ENCODE measurements at regions not wholly inside any gene's neighbourhood (a gene's known extent, or its start where the extent isn't known, plus 50 kb on each side); places are given as distances from the start of the nearest gene placed in this dataset.
A peak's percentile ranks its signal among the peaks of the same experiment; 100 is the strongest.
"Not testable (repeated sequence)": the region's sequence is repeated elsewhere in the genome, so short reads cannot be mapped to it uniquely, and the experiment has no call there.

DNA sequence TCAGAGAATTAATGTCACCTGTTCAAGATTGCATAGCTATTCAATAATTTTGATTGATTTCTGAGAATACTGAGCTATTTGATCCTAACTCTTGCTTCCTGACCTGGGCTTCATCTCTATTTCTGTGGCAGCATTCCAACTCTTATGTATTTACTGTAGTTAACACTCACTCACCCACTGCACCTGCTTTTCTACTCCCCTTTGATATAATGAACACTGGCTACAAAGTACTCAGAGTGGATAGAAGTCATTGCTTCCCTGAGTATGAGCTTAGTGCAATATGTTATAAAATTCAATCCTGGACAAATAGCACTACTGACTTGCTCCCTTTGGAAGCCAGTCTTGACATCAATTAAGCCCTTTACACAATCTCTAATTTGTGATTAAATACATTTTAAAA is 117.2 kb downstream of the APIP start:
- intact Hi-C loops (cut with DNase I, micrococcal nuclease), result no loop called here
- ATAC-seq (peak; percentile 61), DNase-seq (no peak)

DNA sequence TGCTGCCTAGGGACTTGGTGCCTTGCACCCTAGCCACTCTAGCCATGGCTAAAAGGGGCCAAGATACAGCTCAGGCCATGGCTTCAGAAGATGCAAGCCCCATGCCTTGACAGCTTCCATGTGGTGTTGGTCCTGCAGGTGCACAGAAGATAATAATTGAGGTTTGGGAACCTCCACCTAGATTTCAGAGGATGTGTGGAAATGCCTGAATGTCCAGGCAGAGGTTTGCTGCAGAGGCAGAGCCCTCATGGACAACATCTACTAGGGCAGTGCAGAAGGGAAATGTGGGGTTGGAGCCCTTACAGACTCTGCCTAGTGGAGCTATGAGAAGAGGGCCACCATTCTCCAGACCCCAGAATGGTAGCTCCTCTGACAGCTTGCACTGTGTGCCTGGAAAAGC is 118.7 kb downstream of the APIP start:
- ATAC-seq; DNase-seq; intact Hi-C loops (cut with DNase I, micrococcal nuclease): not testable (repeated sequence)

DNA sequence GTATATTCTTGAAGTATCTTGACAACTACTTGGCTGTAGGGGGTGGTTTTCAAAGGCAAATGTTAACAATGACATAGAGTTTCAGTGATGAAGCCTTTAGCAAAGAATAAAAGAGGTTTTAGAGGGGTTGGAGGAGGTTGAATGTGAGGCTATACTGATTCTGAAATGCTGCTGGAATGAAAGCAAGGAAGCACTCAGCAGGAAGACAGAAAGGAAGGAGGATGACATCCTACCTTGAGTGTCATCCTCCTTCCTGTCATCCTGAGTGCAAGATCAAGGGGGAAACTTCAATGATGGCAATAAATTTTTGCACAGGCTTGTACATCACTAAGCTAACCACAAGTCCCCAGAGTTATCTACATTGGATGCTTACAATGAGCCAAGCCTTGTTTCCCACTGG is 120.5 kb downstream of the APIP start:
- DNase-seq (no peak), ATAC-seq (no peak)
- intact Hi-C loops (cut with DNase I, micrococcal nuclease), result no loop called here

DNA sequence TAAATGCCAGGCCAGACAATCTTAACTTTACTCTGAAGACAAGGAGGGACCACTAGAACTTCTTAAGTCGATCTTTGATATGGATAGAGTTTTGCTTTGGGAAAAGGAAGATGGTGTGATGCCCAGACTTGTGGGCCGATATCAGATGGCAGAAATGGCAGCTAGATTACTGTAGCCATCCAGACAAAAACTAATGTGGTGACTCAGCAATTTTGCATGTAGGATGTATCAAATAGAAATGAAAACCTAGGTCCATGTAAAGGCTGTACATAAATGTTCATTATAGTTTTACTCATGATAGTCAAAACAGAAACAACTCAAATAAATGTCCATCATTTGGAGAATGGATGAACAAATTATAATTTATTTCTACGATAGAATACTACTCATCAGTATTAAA is 121.5 kb downstream of the APIP start:
- ATAC-seq (no peak), DNase-seq (no peak)
- intact Hi-C loops (cut with DNase I, micrococcal nuclease), result no loop called here

DNA sequence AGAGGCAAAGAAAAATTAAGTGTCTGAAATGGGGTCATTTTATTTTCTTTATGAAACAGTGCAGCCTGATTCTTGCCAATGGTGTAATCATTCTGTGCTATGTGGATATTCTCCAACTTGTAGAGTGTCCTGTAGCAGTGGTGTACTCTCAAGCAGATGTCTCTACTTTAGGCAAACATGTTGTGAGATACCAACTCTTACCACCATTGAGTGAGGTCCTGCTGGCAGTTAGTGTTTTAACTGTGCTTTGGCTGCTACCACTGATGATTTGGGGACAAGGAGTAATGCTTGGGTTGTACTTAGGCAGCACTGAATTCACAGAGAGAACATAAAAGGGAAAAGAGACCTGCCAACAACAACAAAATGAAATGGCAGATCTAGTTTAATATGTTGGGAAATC is 122.5 kb downstream of the APIP start:
- no peak for DNase-seq
- intact Hi-C loops (cut with DNase I, micrococcal nuclease), result no loop called here
- ATAC-seq, result no peak

DNA sequence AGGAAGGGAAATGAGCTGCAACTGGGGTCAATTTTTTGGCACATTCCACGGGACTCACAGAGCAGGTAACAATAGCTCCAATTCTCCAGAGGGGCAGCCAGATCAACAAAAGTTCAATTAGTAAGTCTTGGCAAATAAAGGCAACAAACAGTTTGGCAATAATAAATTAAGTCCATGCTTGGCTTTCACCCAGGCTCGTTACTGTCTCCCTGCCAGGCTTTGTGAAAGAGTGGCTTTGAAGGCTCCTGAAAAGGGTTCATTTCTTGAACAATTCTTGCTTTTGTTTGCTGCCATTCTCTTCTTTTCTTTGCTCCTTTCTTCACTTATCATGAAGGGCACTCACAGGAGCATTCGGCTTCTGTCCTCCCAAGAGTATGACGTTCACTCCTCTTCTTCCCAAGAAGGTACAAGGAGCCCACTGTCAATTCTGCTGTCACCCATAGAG is 123.3 kb downstream of the APIP start:
- DNase-seq, result no peak
- no peak for ATAC-seq
- intact Hi-C loops (cut with DNase I, micrococcal nuclease), result no loop called here

DNA sequence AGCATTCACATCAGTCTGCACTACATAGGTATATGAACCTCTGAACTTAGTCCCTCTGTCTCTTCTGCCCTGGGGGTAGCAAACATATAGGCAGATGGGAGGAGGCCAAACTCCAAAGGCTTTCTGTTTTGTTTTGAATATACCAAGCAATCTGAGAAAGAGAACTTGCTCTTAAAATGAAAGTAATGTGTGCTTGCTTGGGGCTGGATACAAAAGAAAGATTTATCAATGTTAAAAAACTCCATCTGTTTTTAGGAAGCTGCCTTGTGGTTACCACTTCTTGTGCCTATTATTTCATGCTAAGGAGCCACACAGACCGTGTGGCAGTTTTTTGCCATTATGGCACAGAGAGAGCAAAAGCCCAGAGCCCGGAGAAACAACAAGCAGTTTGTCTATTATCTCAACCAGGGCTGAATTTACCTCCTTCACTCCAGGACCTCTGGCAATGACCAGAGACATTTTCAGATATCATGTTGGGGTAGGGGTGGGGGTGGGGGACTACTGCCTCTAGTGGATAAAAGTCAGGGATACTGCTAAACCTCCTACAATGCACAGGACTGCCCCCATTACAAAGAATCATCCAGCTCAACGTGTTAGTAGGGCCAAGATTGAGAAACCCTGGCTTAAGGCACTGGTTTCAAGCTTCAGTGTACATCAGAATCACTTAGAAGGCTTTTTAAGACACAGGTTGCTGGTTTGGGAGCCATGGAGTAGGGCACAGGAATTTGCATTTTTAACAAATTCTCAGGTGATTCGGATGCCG is 124.2 kb downstream of the APIP start:
- intact Hi-C loops (cut with DNase I, micrococcal nuclease), result no loop called here
- no peak for DNase-seq
- ATAC-seq, result peak; percentile 24

DNA sequence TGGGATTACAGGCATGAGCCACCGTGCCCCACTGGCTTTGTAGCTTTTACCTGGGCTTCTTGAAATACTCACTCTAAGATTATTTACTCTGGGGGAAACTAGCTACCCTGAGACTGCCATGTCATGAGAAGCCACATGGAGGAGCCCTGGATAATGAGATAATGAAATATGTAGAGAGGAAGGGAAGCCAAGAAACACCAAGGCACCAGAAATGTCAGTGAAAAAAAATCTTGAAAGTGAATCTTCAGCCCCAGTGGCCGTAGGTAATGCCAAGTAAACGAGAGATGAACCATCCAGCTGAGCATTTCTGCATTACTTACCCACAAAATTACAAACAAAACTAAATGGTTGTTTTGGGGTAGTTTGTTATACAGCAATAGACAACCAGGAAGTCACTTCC is 125.6 kb downstream of the APIP start:
- ATAC-seq (peak; percentile 45), DNase-seq (no peak)
- intact Hi-C loops (cut with DNase I, micrococcal nuclease), result no loop called here

DNA sequence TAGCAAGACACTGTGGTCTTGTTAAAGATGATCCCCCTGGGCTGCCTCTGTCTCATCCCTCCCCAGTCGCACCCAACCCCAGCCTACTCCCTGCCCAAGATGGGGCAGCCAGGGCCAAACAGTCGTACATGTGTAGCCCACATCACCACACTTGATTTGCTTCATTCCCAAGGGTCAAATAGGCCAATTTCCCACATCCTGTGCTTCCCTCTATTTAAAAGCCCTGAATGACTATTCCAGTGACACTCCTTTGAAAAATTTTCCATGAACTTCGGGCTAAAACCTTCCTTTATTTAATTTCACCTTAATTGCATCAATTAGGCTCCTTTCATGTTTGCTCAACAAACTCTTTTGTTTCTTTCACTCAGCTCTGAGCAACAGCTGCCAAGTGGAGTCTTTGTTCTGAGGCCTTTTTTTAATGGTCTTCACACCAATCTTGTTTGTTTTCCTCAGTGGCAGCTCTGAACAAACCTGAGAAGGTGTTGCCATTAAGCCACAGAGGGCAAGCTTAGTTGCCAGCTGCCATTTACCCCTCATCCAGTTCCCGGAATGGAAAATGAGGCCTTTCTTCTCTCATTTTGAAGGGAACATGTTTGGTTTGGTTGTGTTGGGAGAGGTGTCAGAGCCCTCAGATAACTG is 126.9 kb downstream of the APIP start:
- DNase-seq (no peak), ATAC-seq (peak; percentile 78)

DNA sequence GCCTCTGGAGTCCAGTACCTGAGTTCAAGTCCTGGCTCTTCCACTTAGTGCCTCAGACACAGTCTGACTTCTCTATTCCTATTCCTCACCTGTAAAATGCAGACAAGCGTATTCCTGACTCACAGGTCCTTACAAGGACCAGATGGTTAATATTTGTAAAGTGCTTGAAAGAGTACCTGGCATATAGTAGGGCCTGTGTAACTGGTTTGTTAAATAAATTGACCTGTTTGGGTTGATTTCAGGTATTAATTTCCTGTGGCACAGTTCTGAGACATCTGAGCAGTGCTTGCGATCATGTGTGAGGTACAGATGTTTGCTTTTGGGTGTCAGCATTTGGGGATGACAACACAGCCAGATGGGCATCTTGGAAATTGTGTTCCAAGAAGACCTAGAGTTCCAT is 127.5 kb downstream of the APIP start:
- ATAC-seq (peak; percentile 22), DNase-seq (no peak)
- intact Hi-C loops (cut with DNase I, micrococcal nuclease), result no loop called here

More for the DNA sequence above, 126.9 kb downstream of the APIP start:
- intact Hi-C loops (cut with DNase I, micrococcal nuclease), result no loop called here

DNA sequence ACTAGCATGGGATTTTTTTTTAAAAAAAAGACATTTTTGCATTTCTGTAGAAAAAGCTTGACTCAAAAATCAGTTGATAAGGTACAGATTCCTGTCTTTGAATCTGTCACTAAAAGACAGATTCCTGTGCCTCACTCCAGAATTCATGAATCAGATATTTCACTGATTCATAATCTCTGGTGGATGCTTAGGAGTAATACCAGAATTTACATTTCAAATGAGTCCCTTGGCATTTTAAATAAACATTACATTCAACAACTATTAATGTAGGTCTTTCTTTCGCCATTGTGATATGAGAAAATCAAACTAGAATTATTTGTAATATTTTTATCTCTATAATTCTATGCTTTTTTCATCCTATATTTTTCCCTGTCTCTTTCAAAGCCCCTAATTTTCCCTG is 128.3 kb downstream of the APIP start:
- no peak for DNase-seq
- intact Hi-C loops (cut with DNase I, micrococcal nuclease), result no loop called here
- no peak for ATAC-seq

DNA sequence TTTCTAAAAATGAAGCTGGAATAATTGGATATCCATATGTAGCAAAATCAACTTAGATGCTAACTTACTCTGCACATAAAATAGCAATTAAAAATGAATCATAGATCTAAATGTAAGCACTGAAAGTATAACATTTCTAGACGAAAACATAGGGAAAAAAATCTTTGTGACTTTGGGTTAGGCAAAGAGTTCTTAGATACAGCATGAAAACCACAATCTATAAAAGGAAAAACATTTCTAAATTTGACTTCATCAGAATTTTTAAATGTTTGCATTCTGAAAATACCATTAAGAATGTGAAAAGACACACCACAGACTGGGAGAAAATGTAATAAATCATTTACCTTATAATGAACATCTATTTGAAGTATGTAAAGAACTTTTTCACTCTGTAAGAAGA is 128.8 kb downstream of the APIP start:
- intact Hi-C loops (cut with DNase I, micrococcal nuclease), result no loop called here
- ATAC-seq (no peak), DNase-seq (no peak)

DNA sequence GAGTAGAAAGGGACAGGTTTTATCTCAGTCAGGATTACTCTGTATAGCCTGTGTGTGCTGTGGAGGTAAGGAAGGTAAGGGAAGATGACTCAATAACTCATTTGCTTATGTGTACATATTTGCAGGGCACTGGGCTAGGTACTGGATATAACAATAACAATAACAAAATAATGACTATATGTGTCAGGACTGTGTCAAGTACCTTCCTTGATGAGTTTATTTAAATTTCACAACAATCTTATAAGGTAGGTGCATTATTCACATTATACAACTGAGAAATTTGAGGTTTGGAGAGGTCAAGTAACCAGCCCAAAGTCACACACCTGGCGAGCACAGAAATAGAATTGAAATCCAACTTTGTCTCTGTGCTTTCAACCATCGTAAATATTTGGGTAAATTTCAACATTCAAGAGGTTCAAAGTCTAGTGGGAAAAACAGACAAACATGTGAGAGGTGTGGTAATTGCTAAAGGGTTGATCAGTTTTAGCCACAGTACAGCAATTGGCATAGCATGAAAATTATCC is 131.8 kb downstream of the APIP start:
- DNase-seq (no peak), ATAC-seq (peak; percentile 59)
- intact Hi-C loops (cut with DNase I, micrococcal nuclease), result no loop called here

DNA sequence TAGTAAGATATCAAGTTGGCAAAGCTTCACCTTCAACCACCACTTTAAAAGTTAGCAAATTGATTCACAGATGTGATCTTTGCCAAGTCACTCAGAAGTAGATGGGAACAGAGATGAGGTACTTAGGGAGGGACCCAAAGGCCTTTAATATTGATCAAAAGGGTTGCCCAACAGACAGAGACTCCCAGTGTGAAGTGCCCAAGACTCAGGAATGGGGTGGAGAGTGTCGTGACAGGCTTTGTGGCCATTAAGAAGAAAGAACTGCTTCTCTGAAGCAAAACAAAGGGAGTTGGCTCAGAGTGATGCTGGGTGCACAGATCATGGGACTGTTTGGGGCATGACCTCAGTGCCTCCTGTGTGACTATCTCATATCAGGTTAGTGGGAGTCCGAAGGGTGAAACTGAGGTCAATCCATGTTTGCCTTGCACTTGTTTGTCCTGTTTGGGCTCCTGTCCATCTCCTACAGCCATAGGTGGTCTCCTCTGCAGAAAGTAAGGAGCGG is 132.3 kb downstream of the APIP start:
- DNase-seq (no peak), ATAC-seq (peak; percentile 49)
- intact Hi-C loops (cut with DNase I, micrococcal nuclease), result no loop called here

DNA sequence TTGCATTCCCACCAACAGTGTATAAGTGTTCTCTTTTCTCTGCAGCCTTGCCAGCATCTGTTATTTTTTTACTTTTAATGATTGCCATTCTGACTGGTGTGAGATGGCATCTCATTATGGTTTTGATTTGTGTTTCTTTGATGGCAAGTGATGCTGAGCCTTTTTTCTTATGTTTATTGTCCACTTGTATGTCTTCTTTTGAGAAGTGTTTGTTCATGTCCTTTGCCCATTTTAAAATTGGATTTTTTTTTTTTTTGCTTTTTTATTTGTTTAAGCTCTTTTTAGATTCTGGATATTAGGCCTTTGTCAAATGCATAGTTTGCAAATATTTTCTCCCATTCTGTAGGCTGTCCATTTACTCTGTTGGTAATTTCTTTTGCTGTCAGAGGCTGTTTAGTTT is 134.4 kb downstream of the APIP start:
- ATAC-seq; intact Hi-C loops (cut with DNase I, micrococcal nuclease); DNase-seq: not testable (repeated sequence)

DNA sequence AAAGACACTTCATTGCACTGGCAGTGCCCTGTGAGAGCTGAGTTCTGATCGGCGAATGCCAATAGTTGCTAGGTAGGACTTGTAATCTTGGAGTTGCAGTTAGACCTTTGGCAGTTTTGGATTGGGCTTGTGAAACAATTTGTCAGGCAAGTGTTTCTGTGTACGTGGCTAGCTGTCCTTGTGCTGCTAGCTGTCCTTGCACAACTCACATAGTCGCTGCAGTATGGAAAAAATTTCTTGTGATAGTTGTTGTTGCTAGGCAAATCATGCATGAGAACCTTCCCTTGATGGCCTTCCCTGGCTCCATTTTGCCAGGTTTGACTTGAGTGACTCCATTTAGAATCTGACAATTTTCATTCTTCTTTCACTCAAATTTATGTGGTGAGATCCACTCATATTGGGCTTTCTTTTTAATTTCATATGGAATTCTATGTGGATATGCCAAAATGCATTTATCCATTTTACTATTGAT is 140.7 kb downstream of the APIP start:
- no peak for ATAC-seq
- intact Hi-C loops (cut with DNase I, micrococcal nuclease), result no loop called here
- no peak for DNase-seq

DNA sequence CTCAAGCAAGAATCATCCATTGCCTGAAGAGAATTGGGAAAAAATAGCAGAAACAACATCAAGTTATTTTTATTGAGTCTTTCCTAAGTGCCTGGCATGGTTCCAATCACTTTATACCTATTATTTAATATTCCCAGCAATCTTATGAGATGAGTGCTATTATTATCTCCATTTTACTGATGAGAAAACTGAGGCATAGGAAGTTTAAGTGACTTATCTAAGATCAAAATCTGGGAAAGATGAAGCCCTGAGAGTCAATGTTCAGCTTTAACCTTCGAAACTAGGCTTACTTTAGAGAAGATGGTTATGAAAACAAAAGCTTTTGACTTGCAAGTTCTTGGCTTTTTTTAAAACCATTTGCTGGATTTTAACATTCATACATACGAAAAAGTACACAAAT is 141.6 kb downstream of the APIP start:
- intact Hi-C loops (cut with DNase I, micrococcal nuclease), result no loop called here
- ATAC-seq, result no peak

DNA sequence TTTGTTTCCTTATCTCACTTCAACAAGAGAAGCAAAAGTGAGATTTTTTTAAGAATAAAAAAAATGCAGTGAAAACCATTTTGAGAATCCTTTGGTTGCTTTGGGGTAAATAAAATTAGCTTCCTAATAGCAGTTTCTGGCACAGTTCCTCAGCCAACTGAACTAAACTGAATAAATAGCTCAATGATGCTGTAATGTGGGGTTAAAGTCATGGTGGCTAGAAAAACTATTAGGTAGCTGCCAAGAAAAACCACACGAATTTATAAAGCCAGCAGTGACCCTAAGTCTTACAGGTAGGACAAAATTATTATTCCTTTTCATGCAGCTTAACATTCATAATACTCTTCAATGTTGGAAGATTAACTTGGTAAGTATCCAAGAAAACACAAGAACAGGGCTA is 142.4 kb downstream of the APIP start:
- ATAC-seq (no peak), DNase-seq (no peak)
- intact Hi-C loops (cut with DNase I, micrococcal nuclease), result no loop called here

More for the DNA sequence above, 141.6 kb downstream of the APIP start:
- no peak for DNase-seq

DNA sequence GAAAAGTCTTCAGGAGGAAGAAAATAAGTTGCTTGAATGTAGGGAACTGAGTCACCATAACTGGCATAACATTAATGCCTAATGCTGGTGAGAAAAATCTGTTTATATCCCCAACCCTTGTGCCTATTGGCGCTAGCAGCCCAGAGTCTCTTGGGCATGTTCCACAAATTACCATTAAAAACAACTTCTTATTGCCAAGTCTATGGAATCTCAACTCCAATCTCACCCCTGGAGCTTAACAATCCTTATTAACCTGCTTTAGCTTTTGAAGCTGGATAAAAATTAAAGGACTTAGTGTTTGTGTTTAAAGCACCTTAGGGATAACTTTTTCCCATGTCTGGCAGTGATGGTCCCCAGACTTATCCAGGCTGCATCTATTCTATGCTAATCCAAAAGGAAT is 143.0 kb downstream of the APIP start:
- intact Hi-C loops (cut with DNase I, micrococcal nuclease), result no loop called here
- DNase-seq (no peak), ATAC-seq (no peak)

DNA sequence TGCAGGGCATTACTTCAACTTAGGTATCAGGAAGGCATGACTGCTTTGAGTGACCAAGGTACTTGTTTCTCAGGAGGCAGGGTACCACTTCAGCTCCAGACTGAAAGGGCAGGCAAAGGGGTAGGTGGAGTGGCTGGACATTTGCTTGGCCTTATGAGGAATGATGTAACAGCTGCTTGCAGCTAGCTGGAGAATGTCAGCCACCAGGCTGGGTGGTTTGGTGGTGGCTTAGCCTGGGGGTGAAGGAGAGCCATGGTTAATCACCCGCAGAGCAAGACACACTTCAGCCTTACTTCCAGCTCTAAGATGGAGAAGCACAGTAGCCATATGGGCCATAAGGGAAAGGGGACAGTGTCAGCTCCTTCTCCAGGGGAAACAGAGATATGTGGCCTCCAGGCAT is 146.1 kb downstream of the APIP start:
- no peak for DNase-seq
- intact Hi-C loops (cut with DNase I, micrococcal nuclease), result no loop called here
- ATAC-seq, result no peak

Measured in left colon (tissue), 2 donors.